ENCODE measurements at regions not wholly inside any gene's neighbourhood (a gene's known extent, or its start where the extent isn't known, plus 50 kb on each side); places are given as distances from the start of the nearest gene placed in this dataset.

DNA sequence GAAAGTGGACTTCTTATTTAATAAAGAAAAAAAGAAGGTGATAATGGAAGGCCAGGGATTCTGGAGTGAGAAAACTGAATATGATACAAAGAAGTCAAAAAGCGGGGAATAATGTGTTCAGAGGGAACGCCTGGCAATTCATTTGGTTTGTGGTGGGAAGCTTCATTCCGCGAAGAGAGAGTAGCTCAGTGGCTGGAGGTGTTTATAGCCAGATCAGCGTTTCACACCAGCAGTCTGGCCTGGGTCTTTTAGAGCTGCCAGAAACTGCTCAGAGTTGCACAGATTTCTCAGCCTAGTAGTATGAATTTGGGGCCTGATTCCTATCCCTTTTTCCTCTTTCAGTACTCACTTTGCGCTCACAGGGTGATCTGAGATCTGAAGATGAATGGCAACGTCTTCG is 67.8 kb upstream of the IPO9 start:
- DNase-seq (ENCODE audit: low spot score in 2 of 2): no peak
- FAIRE-seq: no peak

DNA sequence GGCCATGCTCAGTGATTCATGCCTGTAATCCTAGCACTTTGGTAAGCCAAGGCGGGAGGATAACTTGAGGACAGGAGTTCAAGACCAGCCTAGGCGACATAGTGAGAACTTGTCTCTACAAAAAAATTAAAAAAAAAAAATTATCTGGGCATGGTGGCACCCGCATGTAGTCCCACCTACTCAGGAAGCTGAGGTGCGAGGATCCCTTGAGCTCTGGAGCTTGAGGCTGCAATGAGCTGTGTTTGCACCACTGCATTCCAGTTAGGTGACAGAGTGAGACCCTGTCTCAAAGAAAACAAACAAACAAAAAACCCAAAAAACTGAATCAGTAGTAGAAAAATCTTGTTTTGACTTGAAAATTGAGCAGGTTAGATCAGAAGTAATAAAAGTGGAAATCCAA is 67.1 kb upstream of the IPO9 start:
- FAIRE-seq (no peak), DNase-seq (ENCODE audit: low spot score in 2 of 2) (no peak)

DNA sequence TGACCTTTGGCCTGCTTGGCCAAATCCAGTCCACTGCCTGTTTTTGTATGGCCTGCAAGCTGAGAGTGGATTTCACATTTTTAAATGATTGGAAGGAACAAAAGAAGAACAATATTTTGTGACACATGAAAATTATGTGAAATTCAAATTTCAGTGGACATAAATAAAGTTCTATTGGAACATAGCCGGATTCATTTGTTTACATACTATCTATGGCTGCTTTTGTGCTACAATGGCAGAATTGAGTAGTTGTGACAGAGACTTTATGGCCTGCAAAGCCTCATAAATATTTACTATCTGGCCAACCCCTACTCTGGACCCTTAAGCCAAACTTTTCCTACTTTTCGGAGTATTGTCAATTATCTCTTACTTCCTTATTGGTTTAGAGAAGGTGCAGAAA is 66.6 kb upstream of the IPO9 start:
- no peak for FAIRE-seq
- DNase-seq (ENCODE audit: low spot score in 2 of 2): no peak

DNA sequence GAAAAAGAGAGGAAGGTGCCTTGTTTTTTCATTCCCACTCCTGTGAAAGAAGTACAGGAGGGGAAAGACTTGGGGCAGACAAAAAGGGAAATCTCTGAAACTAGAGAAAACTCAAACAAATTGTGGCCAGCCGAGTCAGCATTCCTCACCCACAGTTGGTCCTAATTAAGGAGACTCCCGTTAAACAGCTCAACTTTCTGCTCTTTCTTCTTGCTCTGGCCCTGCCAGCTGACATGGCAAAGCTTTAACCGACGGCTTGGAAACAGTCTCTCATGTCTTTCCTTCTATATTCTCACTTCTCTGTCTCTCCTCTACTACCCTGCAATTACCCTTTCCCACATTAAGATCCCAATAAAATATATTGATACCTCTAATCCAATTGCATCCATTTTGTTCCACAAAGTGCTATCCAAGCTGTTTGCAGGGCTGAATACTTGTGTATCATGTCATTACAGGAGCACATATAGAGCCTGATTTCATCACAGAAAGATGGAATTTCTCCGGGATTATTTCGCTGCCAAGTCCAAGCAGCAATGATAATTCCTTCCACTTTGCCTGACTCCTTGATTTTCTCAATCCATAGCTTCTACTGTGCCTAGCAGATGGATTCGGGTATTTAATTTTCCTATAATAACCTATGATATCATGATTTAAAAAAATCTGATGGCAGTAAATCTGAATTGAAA is 65.4 kb upstream of the IPO9 start:
- FAIRE-seq (no peak), DNase-seq (ENCODE audit: low spot score in 2 of 2) (no peak)

DNA sequence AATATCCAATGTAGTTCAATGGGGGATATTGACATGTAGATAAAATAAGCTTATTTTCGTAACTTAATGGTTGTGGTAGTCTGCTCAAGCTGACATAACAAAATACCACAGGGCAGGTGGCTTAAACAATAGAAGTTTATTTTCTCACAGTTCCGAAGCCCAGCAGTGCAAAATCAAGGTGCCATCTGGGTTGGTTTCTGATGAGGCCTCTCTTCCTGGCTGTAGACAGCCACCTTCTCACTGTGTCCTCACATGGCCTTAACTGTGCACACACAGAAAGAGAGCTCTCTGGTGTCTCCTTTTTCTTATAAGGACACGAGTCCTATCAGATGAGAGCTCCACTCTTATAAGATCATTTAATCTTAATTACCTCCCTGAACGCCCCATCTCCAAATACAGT is 64.8 kb upstream of the IPO9 start:
- no peak for FAIRE-seq
- DNase-seq (ENCODE audit: low spot score in 2 of 2): no peak

DNA sequence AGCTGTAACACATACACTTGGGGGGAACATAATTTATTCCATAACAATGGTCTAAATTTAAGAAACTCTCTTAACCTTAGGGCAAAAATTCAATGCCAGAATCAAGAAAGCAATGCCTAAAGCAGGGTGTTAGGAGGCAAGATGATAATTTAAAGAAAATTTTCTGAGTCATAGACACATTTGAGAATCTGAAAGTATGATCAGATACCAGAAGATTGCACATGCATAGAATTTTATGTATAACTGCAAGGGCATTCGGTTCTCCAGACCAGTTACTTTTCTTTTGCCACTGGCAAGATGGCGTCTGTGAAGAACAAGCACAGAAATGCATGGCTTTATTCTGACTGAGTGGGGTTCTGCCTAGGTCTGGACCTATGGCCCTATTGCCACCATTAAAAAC is 64.4 kb upstream of the IPO9 start:
- DNase-seq (ENCODE audit: low spot score in 2 of 2): no peak
- no peak for FAIRE-seq

DNA sequence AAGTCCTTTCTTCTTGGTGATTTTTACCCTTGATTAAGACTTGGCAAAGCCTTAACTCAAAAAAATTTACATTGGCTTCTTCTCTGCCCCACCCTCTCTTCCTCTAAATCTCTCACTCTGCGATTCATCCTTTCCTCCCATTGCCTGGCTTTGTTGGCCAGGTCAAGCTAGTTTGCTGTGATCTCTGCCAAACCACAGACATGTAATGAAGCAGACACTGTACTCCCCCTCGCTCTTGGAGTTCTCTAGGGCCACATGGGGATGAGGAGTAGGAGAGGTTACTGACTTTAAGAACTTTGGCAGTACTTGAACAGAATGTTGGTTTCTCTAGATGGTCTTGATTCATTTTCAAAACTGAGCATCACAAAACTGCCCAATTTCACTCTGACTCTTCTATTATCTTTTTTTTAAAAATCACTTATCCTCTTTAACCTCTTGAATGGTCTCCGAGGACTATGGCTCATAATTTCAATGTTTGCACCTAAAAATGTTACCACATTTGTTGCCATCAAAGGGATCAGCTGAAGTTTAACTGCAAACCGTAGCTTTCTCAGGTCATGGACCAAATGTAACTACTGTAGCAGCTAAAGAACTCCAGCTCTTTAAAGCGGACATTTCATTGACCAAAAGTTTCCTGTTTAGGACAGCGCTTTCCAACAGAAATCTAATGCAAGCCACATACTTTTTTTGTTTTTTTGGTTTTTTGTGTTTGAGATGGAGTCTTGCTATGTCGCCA is 62.7 kb upstream of the IPO9 start:
- FAIRE-seq (no peak), DNase-seq (ENCODE audit: low spot score in 2 of 2) (no peak)

GRCh38 chr1:201767339-201767738 is 61.6 kb upstream of the IPO9 start:
- no peak for FAIRE-seq

GRCh38 chr1:201769072-201769471 is 59.9 kb upstream of the IPO9 start:
- DNase-seq (ENCODE audit: low spot score in 2 of 2) (no peak), FAIRE-seq (no peak)

More at GRCh38 chr1:201767339-201767738, 61.6 kb upstream of the IPO9 start:
- no peak for DNase-seq (ENCODE audit: low spot score in 2 of 2)

DNA sequence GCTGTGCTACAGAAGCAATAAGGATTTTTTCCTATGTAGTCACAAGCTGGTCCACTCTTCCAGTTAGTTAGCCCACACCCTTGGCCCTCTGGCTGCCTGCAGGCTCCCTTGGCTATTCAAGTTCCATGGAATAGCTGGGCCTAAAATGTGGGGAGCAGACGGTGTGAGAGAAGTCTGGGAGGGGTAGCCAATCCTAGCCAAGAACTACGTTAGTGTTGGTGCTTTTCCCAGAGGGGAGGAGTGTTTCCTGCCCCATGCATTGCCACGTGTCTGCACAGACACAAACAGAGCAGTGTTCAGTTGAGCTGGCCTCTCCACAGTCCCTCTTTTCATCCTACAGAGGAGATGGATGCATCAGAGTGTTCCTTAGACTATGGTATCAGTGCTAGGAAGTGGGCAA is 59.0 kb upstream of the IPO9 start:
- peak in 1 of 2 donors; percentile 40 for DNase-seq (ENCODE audit: low spot score in 2 of 2)
- FAIRE-seq: no peak

DNA sequence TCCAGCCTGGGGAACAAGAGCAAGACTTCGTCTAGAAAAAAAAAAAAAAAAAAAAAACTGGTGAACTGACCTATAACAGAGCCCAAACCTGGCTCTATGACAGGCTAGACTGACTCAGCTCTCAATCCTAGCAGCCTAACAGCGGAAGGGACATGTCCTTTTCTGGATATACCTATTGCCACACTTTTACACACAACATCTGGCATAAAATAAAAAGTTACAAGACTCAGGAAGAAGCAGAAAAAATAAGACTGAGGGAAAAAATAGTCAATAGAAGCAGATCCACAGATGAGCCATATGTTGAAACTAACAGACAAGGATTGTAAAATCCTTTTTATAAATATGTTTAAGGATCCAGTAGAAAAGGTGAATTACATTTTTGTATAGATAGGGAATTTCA is 57.5 kb upstream of the IPO9 start:
- no peak for FAIRE-seq

DNA sequence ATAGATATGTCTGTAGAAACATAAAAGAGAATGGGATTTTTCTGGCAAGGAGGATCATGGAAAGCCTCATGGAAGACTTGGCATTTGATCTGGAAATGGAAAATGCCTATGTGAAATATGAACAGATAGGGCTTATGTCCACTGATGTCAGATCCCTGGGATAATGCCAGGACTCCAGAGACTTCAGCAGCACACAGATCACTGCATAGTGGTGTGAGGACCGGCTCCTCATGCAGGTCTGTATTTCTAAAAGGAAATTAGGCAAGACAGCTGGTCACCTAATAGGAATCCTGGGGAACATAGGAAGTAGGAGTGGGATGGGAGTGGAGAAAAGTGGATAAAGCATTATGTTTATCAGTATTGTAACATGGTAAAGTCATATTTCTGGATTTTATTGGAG is 56.8 kb upstream of the IPO9 start:
- FAIRE-seq (no peak), DNase-seq (ENCODE audit: low spot score in 2 of 2) (no peak)

More for the DNA sequence above, 57.5 kb upstream of the IPO9 start:
- DNase-seq (ENCODE audit: low spot score in 2 of 2): no peak

DNA sequence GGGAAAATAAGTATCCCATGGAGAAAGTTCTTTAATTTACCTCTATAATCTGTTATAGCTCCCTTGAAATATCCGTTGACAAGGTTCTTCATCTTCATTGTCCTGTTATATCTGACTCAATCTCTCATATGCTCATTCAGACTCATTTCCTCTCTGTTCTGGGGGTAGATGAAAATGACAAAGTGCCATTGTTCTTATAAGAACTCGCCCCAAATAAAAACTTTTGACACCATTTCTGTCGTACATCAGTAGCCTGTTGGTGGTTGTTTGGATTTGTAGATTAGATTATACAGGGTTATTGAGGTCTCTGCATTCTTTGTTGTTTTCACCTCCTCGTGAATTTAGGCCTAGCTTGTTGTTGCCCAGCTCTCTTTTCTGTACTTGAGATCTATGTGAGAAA is 55.2 kb upstream of the IPO9 start:
- no peak for DNase-seq (ENCODE audit: low spot score in 2 of 2)
- FAIRE-seq: no peak

DNA sequence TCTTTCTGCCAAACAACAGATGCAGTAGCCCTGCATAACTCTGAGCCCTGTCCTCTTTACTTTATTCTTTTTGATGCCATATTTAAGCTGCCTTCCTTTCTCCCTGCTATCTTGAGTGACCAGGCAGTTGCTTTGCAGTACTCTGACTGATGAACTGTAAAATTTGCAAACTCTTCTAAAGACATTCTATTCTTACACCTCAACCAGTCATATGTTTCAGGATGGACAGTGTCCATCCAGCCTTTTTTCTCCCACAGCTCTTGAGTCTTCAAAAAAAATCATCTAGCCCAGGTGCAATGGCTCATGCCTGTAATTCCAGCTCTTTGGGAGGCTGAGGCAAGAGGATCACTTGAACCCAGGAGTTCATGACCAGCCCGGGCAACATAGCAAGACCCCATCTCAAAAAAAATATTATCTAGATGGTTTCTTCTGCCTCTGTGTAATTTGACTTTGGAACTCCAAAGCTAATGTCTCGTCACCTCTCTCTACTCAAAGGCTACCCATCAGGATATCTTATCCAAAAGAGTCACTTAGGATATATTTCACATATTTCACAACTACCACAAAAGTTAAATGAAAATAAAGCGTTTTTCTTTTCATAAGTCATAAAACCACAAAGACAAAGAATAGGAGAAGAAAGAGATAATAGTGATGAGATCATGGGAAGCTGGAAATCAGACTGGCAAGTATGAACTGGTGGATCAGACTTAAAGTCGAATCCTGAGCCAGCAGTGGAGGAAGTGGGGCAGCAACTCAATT is 54.6 kb upstream of the IPO9 start:
- no peak for FAIRE-seq

DNA sequence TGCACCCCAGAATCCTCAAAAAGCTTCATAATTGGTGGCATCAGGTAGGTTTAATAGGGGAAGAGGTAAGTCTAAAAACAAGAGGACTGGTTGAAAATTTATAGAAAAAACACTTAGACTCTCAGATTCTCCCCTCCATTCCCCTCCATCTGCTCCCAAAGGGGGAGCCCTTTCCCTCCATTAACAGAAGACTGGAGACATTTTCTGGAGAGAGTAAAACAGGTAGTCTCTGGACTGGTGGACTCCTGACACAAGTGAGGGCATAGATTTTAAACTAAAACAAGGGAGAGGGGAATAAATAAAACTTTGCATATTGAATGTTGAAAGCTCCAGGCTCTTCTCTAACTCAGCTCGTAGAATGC is 54.0 kb upstream of the IPO9 start:
- FAIRE-seq (no peak), DNase-seq (ENCODE audit: low spot score in 2 of 2) (no peak)

More for the DNA sequence above, 54.6 kb upstream of the IPO9 start:
- DNase-seq (ENCODE audit: low spot score in 2 of 2): no peak

- FAIRE-seq (no peak), DNase-seq (ENCODE audit: low spot score in 2 of 2) (no peak)
Observed at GRCh38 chr1:201775380-201775779, 53.6 kb upstream of the IPO9 start.

- DNase-seq (ENCODE audit: low spot score in 2 of 2) (no peak), FAIRE-seq (no peak)
Observed at GRCh38 chr1:201778279-201779065, 50.5 kb upstream of the IPO9 start.

All from frontal cortex (tissue), 3 donors.